Aorta (tissue), 5 donors: ENCODE measurements at regions not wholly inside any gene's neighbourhood (a gene's known extent, or its start where the extent isn't known, plus 50 kb on each side); places are given as distances from the start of the nearest gene placed in this dataset.
A peak's percentile ranks its signal among the peaks of the same experiment; 100 is the strongest.

Experiments
- ATAC-seq: fragments of 200-7000 bp; cut with Tn5 transposase; one replicate; pipeline ENCODE4 v1.9.1; 2022; ENCODE audit warnings: moderate library complexity; ENCODE audit not compliant: low FRiP score
- DNase-seq, 2 donors: peaks; one replicate each; pipeline ENCODE4 v3.0.0-alpha.2; 2020
- H3K27ac ChIP-seq, 2 donors: one replicate each; pipeline ENCODE4 v1.5.1; 2013; ENCODE audit warnings: low read length in 2 of 2, mild to moderate bottlenecking in 2 of 2, moderate library complexity in 2 of 2, control low read depth in 1 of 2, inconsistent platforms in 1 of 2, low read depth in 1 of 2
- H3K27me3 ChIP-seq, 2 donors: one replicate each; pipeline ENCODE4 v1.6.1; 2013; ENCODE audit warnings: control low read depth in 1 of 2, low read length in 1 of 2, mild to moderate bottlenecking in 1 of 2, moderate library complexity in 1 of 2; ENCODE audit not compliant: insufficient read depth in 2 of 2, control insufficient read depth in 1 of 2
- H3K36me3 ChIP-seq, 2 donors: one replicate each; pipeline ENCODE4 v1.6.1; 2013; ENCODE audit warnings: control low read depth in 1 of 2, low read length in 1 of 2, mild to moderate bottlenecking in 1 of 2; ENCODE audit not compliant: insufficient read depth in 2 of 2, control insufficient read depth in 1 of 2
- H3K4me1 ChIP-seq, 2 donors: one replicate each; pipeline ENCODE4 v1.6.1; 2013; ENCODE audit warnings: low read length in 2 of 2, control low read depth in 1 of 2, mild to moderate bottlenecking in 1 of 2, moderate library complexity in 1 of 2; ENCODE audit not compliant: insufficient read depth in 2 of 2, control insufficient read depth in 1 of 2
- H3K4me3 ChIP-seq, 2 donors: one replicate each; pipeline ENCODE4 v1.5.1; 2013; ENCODE audit warnings: low read length in 2 of 2, control low read depth in 1 of 2, mild to moderate bottlenecking in 1 of 2
- H3K9me3 ChIP-seq: one replicate; pipeline ENCODE4 v1.6.1; 2013; ENCODE audit warnings: mild to moderate bottlenecking, low read length; ENCODE audit not compliant: control insufficient read depth
- WGBS, 2 donors: extraction: QIAGEN DNeasy Blood & Tissue Kit; methylation state at CpG; one replicate each; pipeline ENCODE4 v1.1.7; 2013; 5-methylcytosine and 5-hydroxymethylcytosine counted together
- intact Hi-C, 2 donors: fragments of 100-400 bp; cut with DNase I; formaldehyde crosslinking; loops; one replicate each; pipeline versions ENCODE4 v1.14.2 to v1.15.0; 2022
- donor health status: healthy with polysubstance abuse.
- donor health status: Bipolar disorder and iron deficiency.
- donor health status: DM: no; HTN: no; CAD: no.
- donor health status: DM: no; HTN: no; CAD: no.
- donor health status: DM: yes; HTN: yes; CAD: no.

- DNase-seq (no peak), ATAC-seq (peak; percentile 52)
- no peak overlapping the region for H3K27ac ChIP-seq
- no peaks in the 10 kb centered on the region for H3K4me1 ChIP-seq
- no peaks in the 10 kb centered on the region for H3K36me3 ChIP-seq
- H3K9me3 ChIP-seq: no peaks in the 10 kb centered on the region
- H3K4me3 ChIP-seq: no peak overlapping the region
- intact Hi-C loops: no loop called here
- peaks cover 0 to 2% of the 10 kb centered on the region in 2 donors for H3K27me3 ChIP-seq
- 89 to 95% methylated on average over 1 of the region's 1 CpG for WGBS, 2 donors
Measured at GRCh38 chr3:153601374-153601853, 439.4 kb downstream of the RAP2B start.

GRCh38 chr3:153602801-153603200 lies 440.8 kb downstream of the RAP2B start:
- Histone ChIP-seq H3K36me3 (no peaks in the 10 kb centered on the region), H3K27me3 (peaks cover 0 to 2% of the 10 kb centered on the region in 2 donors), H3K27ac (no peak overlapping the region), H3K4me1 (no peaks in the 10 kb centered on the region), H3K9me3 (no peaks in the 10 kb centered on the region), H3K4me3 (no peak overlapping the region)
- intact Hi-C loops: no loop called here
- ATAC-seq: no peak
- DNase-seq: no peak
- whole genome bisulfite sequencing, 2 donors: 89 to 95% methylated on average over 1 of the region's 1 CpG

GRCh38 chr3:153614140-153614539 lies 452.1 kb downstream of the RAP2B start:
- DNase-seq (no peak), ATAC-seq (no peak)
- Histone ChIP-seq H3K27me3 (no peaks in the 10 kb centered on the region), H3K4me1 (no peaks in the 10 kb centered on the region), H3K36me3 (no peaks in the 10 kb centered on the region), H3K4me3 (no peak overlapping the region), H3K9me3 (no peaks in the 10 kb centered on the region), H3K27ac (no peak overlapping the region)
- intact Hi-C loops: no loop called here
- 82 to 84% methylated on average over 1 of the region's 1 CpG for whole genome bisulfite sequencing, 2 donors

- H3K9me3 ChIP-seq: peaks cover 1% of the 10 kb centered on the region
- no peak for ATAC-seq
- no peak for DNase-seq
- no peaks in the 10 kb centered on the region for H3K36me3 ChIP-seq
- no peak overlapping the region for H3K27ac ChIP-seq
- no peak overlapping the region for H3K4me3 ChIP-seq
- no peaks in the 10 kb centered on the region for H3K27me3 ChIP-seq
- intact Hi-C loops: no loop called here
- no peaks in the 10 kb centered on the region for H3K4me1 ChIP-seq
Measured at GRCh38 chr3:153614563-153614962, 452.5 kb downstream of the RAP2B start.

- Histone ChIP-seq H3K36me3 (no peaks in the 10 kb centered on the region), H3K27me3 (no peaks in the 10 kb centered on the region), H3K27ac (no peak overlapping the region), H3K4me3 (no peak overlapping the region), H3K4me1 (no peaks in the 10 kb centered on the region), H3K9me3 (peaks cover 1% of the 10 kb centered on the region)
- ATAC-seq (no peak), DNase-seq (no peak)
- intact Hi-C loops: no loop called here
- 80 to 89% methylated on average over 1 of the region's 1 CpG for WGBS, 2 donors
Measured at GRCh38 chr3:153615863-153616262, 453.8 kb downstream of the RAP2B start.

- Histone ChIP-seq H3K4me3 (no peak overlapping the region), H3K27ac (no peak overlapping the region), H3K4me1 (no peaks in the 10 kb centered on the region), H3K36me3 (no peaks in the 10 kb centered on the region), H3K9me3 (peaks cover 1% of the 10 kb centered on the region), H3K27me3 (no peaks in the 10 kb centered on the region)
- ATAC-seq: no peak
- no peak for DNase-seq
- WGBS, 2 donors: 20 to 30% methylated on average over 1 of the region's 1 CpG
- intact Hi-C loops: no loop called here
Measured at GRCh38 chr3:153617463-153617862, 455.4 kb downstream of the RAP2B start.

- ATAC-seq (no peak), DNase-seq (no peak)
- WGBS, 2 donors: 78 to 82% methylated on average over 3 of the region's 3 CpGs
Measured at GRCh38 chr3:153618176-153618575, 456.1 kb downstream of the RAP2B start.

GRCh38 chr3:153619268-153619667 lies 457.2 kb downstream of the RAP2B start:
- Histone ChIP-seq H3K27ac (no peak overlapping the region), H3K9me3 (peaks cover 1% of the 10 kb centered on the region), H3K36me3 (no peaks in the 10 kb centered on the region), H3K4me1 (no peaks in the 10 kb centered on the region), H3K27me3 (no peaks in the 10 kb centered on the region), H3K4me3 (no peak overlapping the region)
- ATAC-seq (no peak), DNase-seq (no peak)
- intact Hi-C loops: no loop called here
- WGBS, 2 donors: 86 to 89% methylated on average over 2 of the region's 2 CpGs

More at GRCh38 chr3:153618176-153618575, 456.1 kb downstream of the RAP2B start:
- intact Hi-C loops: no loop called here
- Histone ChIP-seq H3K4me1 (no peaks in the 10 kb centered on the region), H3K27me3 (no peaks in the 10 kb centered on the region), H3K36me3 (no peaks in the 10 kb centered on the region), H3K4me3 (no peak overlapping the region), H3K9me3 (peaks cover 1% of the 10 kb centered on the region), H3K27ac (no peak overlapping the region)

GRCh38 chr3:153621953-153622352 lies 459.9 kb downstream of the RAP2B start:
- H3K4me1 ChIP-seq: no peaks in the 10 kb centered on the region
- no peak overlapping the region for H3K27ac ChIP-seq
- DNase-seq: no peak
- ATAC-seq: no peak
- peaks cover 1% of the 10 kb centered on the region for H3K9me3 ChIP-seq
- intact Hi-C loops: no loop called here
- no peak overlapping the region for H3K4me3 ChIP-seq
- 88 to 93% methylated on average over 2 of the region's 2 CpGs for WGBS, 2 donors
- H3K36me3 ChIP-seq: no peaks in the 10 kb centered on the region
- no peaks in the 10 kb centered on the region for H3K27me3 ChIP-seq
